Calu3 (cell line): ENCODE measurements at regions not wholly inside any gene's neighbourhood (a gene's known extent, or its start where the extent isn't known, plus 50 kb on each side); places are given as distances from the start of the nearest gene placed in this dataset.

Experiments
- BruUV-seq: library from RNA; stranded (reverse); fragments of 400-500 nt; replicated peaks from 2 replicates; lab custom pipeline; 2021; lab: Mats Ljungman, UMichigan
- CTCF ChIA-PET: fragments of 300-600 bp; sonication (Branson Sonifier 250); formaldehyde crosslinking; loops from one replicate; lab custom pipeline; 2022; ENCODE audit warnings: antibody characterized with exemption; lab: Charles Lee
- DNase-seq: peaks from one replicate; pipeline ENCODE4 v3.0.0; 2022
- H3K27ac Mint-ChIP-seq: one replicate; pipeline ENCODE4 v1.8.0; 2022; ENCODE audit warnings: mixed read lengths; ENCODE audit not compliant: unreplicated experiment
- H3K27me3 Mint-ChIP-seq: one replicate; pipeline ENCODE4 v1.8.0; 2022; ENCODE audit warnings: mixed read lengths; ENCODE audit not compliant: unreplicated experiment
- H3K36me3 Mint-ChIP-seq: one replicate; pipeline ENCODE4 v1.8.0; 2022; ENCODE audit warnings: mild to moderate bottlenecking, moderate library complexity, mixed read lengths; ENCODE audit not compliant: insufficient read depth, unreplicated experiment
- H3K4me1 Mint-ChIP-seq: one replicate; pipeline ENCODE4 v1.8.0; 2022; ENCODE audit warnings: mild to moderate bottlenecking, low read depth, mixed read lengths; ENCODE audit not compliant: unreplicated experiment
- H3K4me3 Mint-ChIP-seq: one replicate; pipeline ENCODE4 v1.8.0; 2022; ENCODE audit warnings: mild to moderate bottlenecking, low read depth, moderate library complexity, mixed read lengths; ENCODE audit not compliant: unreplicated experiment
- H3K9me3 Mint-ChIP-seq: one replicate; pipeline ENCODE4 v1.8.0; 2022; ENCODE audit warnings: low read depth, mixed read lengths; ENCODE audit not compliant: unreplicated experiment
- intact Hi-C: fragments of 100-400 bp; cut with micrococcal nuclease; formaldehyde crosslinking; loops from one replicate; pipeline ENCODE4 v1.10.0; 2022; ENCODE audit not compliant: unreplicated experiment
- TF ChIP-seq, protein P1 (sequence below): fragments of 200-600 bp; IDR thresholded peaks from one replicate; pipeline ENCODE4 v1.8.0; 2022; ENCODE audit warnings: antibody characterized with exemption; ENCODE audit not compliant: unreplicated experiment

DNA sequence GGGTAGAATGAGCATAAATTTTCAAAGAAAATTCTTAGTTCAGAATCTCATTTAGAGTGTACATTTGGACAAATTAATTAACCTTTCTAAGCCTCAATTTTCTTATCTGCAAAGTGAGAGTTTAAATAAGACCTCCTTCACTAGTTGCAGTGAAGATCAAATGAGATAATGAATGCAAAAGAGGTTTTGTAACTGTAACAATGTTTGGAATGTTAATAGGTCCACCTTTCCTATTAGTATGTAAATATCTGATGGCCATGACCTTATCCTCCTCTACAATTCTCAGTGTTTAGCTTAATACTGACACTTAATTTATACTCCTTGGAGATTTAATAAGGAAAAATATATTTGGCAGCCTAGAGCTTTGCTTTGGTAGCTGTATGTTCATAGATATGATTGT is 138.8 kb downstream of the GABRG1 start:
- TF ChIP-seq, protein P1, sequence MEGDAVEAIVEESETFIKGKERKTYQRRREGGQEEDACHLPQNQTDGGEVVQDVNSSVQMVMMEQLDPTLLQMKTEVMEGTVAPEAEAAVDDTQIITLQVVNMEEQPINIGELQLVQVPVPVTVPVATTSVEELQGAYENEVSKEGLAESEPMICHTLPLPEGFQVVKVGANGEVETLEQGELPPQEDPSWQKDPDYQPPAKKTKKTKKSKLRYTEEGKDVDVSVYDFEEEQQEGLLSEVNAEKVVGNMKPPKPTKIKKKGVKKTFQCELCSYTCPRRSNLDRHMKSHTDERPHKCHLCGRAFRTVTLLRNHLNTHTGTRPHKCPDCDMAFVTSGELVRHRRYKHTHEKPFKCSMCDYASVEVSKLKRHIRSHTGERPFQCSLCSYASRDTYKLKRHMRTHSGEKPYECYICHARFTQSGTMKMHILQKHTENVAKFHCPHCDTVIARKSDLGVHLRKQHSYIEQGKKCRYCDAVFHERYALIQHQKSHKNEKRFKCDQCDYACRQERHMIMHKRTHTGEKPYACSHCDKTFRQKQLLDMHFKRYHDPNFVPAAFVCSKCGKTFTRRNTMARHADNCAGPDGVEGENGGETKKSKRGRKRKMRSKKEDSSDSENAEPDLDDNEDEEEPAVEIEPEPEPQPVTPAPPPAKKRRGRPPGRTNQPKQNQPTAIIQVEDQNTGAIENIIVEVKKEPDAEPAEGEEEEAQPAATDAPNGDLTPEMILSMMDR, result no peak
- Mint-ChIP-seq H3K36me3 (no peaks in the 10 kb centered on the region), H3K27ac (no peak overlapping the region), H3K9me3 (peaks cover 9% of the 10 kb centered on the region), H3K4me1 (no peaks in the 10 kb centered on the region), H3K27me3 (no peaks in the 10 kb centered on the region), H3K4me3 (no peak overlapping the region)
- BruUV-seq, result no TSS peak
- no peak for DNase-seq
- intact Hi-C loops, result no loop called here
- CTCF ChIA-PET, result no interaction called here

DNA sequence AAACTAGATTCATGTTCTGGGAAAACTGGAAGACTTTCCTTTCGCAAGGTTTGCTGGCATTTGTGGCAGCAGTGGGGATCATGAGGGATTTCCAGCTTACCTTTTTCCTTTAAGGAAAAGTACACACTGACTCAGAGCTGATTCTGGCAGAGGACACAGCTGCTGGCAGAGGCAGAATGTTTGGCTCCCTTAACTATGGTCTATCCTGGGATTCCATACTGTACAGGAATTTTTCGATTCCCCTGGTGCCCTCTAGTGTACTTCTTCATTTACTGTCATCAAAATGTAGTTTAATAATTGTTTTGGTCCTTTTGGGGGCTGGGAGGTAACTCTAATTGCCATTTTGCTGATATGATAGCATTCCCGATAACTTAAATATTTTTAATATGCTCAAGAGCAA is 152.7 kb downstream of the GABRG1 start:
- CTCF ChIA-PET, result no interaction called here
- no TSS peak for BruUV-seq

DNA sequence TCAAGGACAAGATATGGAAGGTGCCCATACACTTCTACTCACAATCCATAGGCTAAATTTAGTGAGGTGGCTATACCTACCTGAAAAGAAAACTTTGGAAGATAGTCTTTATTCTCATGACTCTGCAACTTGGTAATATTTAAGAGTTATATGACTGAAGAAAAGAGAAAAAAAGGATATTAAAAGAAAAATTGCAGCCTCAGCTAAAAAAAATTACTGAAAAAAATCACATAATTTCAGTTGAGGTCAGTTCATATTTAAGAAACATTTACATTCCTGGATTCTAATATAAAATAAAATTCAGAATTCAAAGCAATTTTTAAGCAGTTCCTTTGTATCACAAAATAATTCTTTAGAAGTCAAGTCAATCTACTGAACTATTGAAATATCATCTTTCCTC is 166.5 kb downstream of the GABRG1 start:
- no TSS peak for BruUV-seq
- CTCF ChIA-PET, result no interaction called here
- no peak for DNase-seq
- Mint-ChIP-seq H3K27me3 (no peaks in the 10 kb centered on the region), H3K9me3 (peaks cover 6% of the 10 kb centered on the region), H3K4me3 (no peak overlapping the region), H3K4me1 (no peaks in the 10 kb centered on the region), H3K27ac (no peak overlapping the region), H3K36me3 (no peaks in the 10 kb centered on the region)
- intact Hi-C loops, result no loop called here
- TF ChIP-seq, protein P1, result no peak

More for the DNA sequence above, 152.7 kb downstream of the GABRG1 start:
- H3K27ac Mint-ChIP-seq, result no peak overlapping the region
- no peaks in the 10 kb centered on the region for H3K36me3 Mint-ChIP-seq
- no peak overlapping the region for H3K4me3 Mint-ChIP-seq
- no peaks in the 10 kb centered on the region for H3K27me3 Mint-ChIP-seq
- H3K9me3 Mint-ChIP-seq, result peaks cover 9% of the 10 kb centered on the region
- H3K4me1 Mint-ChIP-seq, result no peaks in the 10 kb centered on the region
- no peak for DNase-seq
- TF ChIP-seq, protein P1, result no peak
- intact Hi-C loops, result no loop called here

DNA sequence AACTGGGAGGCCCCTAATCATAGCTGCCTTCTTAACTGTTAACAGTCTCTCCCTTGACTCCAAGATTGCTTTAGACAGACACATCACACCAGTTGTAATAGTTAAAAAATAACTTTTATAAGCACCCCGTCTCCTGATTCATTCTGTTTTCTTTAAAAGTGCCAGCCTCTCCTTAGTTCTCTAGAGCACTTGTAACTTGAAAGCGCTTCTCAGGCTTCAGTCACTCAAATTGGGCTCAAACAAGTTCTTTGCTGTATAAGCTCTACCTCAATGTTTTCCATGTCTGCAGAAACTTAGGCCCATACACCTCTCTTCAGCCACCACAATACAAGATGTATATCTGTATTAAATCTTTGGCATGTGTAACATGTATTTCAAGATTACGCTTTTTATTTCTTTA is 169.6 kb downstream of the GABRG1 start:
- H3K36me3 Mint-ChIP-seq, result no peaks in the 10 kb centered on the region
- DNase-seq, result no peak
- intact Hi-C loops, result no loop called here
- TF ChIP-seq, protein P1, result no peak
- peaks cover 6% of the 10 kb centered on the region for H3K9me3 Mint-ChIP-seq
- H3K4me3 Mint-ChIP-seq, result no peak overlapping the region
- CTCF ChIA-PET, result no interaction called here
- no peak overlapping the region for H3K27ac Mint-ChIP-seq
- BruUV-seq, result no TSS peak
- no peaks in the 10 kb centered on the region for H3K27me3 Mint-ChIP-seq
- no peaks in the 10 kb centered on the region for H3K4me1 Mint-ChIP-seq
